ENCODE measurements at regions not wholly inside any gene's neighbourhood (a gene's known extent, or its start where the extent isn't known, plus 50 kb on each side); places are given as distances from the start of the nearest gene placed in this dataset.
A peak's percentile ranks its signal among the peaks of the same experiment; 100 is the strongest.

- no CpG with 5 or more reads among the region's 2 CpGs for WGBS, 2 donors (ENCODE audit: extremely low coverage in 2 of 2, insufficient read length in 2 of 2, insufficient replicate concordance in 1 of 2)
- Histone ChIP-seq H2BK12ac (ENCODE audit: low read length) (no peak overlapping the region), H2BK120ac (ENCODE audit: low read depth, low read length) (no peak overlapping the region), H2BK15ac (ENCODE audit: low read length) (no peak overlapping the region), H2AK5ac (ENCODE audit: low read depth, low read length) (no peak overlapping the region), H3K9ac (ENCODE audit: low read depth, low read length, poor library complexity) (no peak overlapping the region), H3K4me1 (ENCODE audit: control insufficient read depth in 2 of 2, insufficient read depth in 1 of 2, low read depth in 1 of 2, low read length in 2 of 2) (no peaks in the 10 kb centered on the region), H3K9me3 (replicated peaks in 1 of 2; ENCODE audit: control insufficient read depth in 2 of 2, insufficient read depth in 1 of 2, low read depth in 1 of 2, low read length in 2 of 2) (no peaks in the 10 kb centered on the region), H2AFZ (ENCODE audit: low read length) (peak overlapping the region; percentile 46), H4K91ac (ENCODE audit: low read depth, low read length, poor library complexity) (no peak overlapping the region), H3K4ac (ENCODE audit: low read length) (no peak overlapping the region), H3K4me3 (ENCODE audit: low read length in 2 of 2) (no peak overlapping the region), H4K8ac (ENCODE audit: low read depth, low read length) (no peak overlapping the region), H3K23ac (ENCODE audit: low read depth, low read length, poor library complexity) (no peak overlapping the region), H2BK5ac (ENCODE audit: low read length) (no peak overlapping the region), H3K14ac (ENCODE audit: low read length) (no peak overlapping the region), H3K27ac (replicated peaks; ENCODE audit: low read length) (no peak overlapping the region), H3K4me2 (ENCODE audit: insufficient read depth, low read length, poor library complexity, severe bottlenecking) (no peak overlapping the region), H3K18ac (ENCODE audit: low read length) (no peak overlapping the region), H3K36me3 (replicated peaks in 1 of 2; ENCODE audit: control insufficient read depth in 2 of 2, insufficient read depth in 2 of 2, low read length in 2 of 2) (no peaks in the 10 kb centered on the region), H3K79me1 (ENCODE audit: low read depth, low read length) (no peaks in the 10 kb centered on the region), H3K27me3 (ENCODE audit: control insufficient read depth in 3 of 3, insufficient read depth in 3 of 3, low read depth in 1 of 3, low read length in 3 of 3) (no peaks in the 10 kb centered on the region)
- DNase-seq (ENCODE audit: low spot score), result no peak
Observed at GRCh38 chr18:65435534-65435933, 315.3 kb upstream of the CDH7 start.

GRCh38 chr18:65429601-65430000, 321.2 kb upstream of the CDH7 start:
- Histone ChIP-seq H2BK15ac (ENCODE audit: low read length) (no peak overlapping the region), H3K79me1 (ENCODE audit: low read depth, low read length) (no peaks in the 10 kb centered on the region), H3K4me3 (ENCODE audit: low read length in 2 of 2) (no peak overlapping the region), H2BK5ac (ENCODE audit: low read length) (no peak overlapping the region), H3K23ac (ENCODE audit: low read depth, low read length, poor library complexity) (no peak overlapping the region), H3K14ac (ENCODE audit: low read length) (no peak overlapping the region), H3K4me2 (ENCODE audit: insufficient read depth, low read length, poor library complexity, severe bottlenecking) (no peak overlapping the region), H3K4me1 (ENCODE audit: control insufficient read depth in 2 of 2, insufficient read depth in 1 of 2, low read depth in 1 of 2, low read length in 2 of 2) (no peaks in the 10 kb centered on the region), H3K9me3 (replicated peaks in 1 of 2; ENCODE audit: control insufficient read depth in 2 of 2, insufficient read depth in 1 of 2, low read depth in 1 of 2, low read length in 2 of 2) (peaks cover 0 to 1% of the 10 kb centered on the region in 2 donors), H4K91ac (ENCODE audit: low read depth, low read length, poor library complexity) (no peak overlapping the region), H3K36me3 (replicated peaks in 1 of 2; ENCODE audit: control insufficient read depth in 2 of 2, insufficient read depth in 2 of 2, low read length in 2 of 2) (no peaks in the 10 kb centered on the region), H2AFZ (ENCODE audit: low read length) (peak overlapping the region; percentile 11), H2BK120ac (ENCODE audit: low read depth, low read length) (no peak overlapping the region), H3K27ac (replicated peaks; ENCODE audit: low read length) (no peak overlapping the region), H3K18ac (ENCODE audit: low read length) (no peak overlapping the region), H3K27me3 (ENCODE audit: control insufficient read depth in 3 of 3, insufficient read depth in 3 of 3, low read depth in 1 of 3, low read length in 3 of 3) (no peaks in the 10 kb centered on the region), H3K9ac (ENCODE audit: low read depth, low read length, poor library complexity) (no peak overlapping the region), H2BK12ac (ENCODE audit: low read length) (no peak overlapping the region), H2AK5ac (ENCODE audit: low read depth, low read length) (no peak overlapping the region), H3K4ac (ENCODE audit: low read length) (no peak overlapping the region), H4K8ac (ENCODE audit: low read depth, low read length) (no peak overlapping the region)
- no peak for DNase-seq (ENCODE audit: low spot score)
- WGBS, 2 donors (ENCODE audit: extremely low coverage in 2 of 2, insufficient read length in 2 of 2, insufficient replicate concordance in 1 of 2), result no CpG with 5 or more reads among the region's 4 CpGs

- H4K91ac ChIP-seq (ENCODE audit: low read depth, low read length, poor library complexity), result no peak overlapping the region
- peaks cover 0 to 1% of the 10 kb centered on the region in 2 donors for H3K9me3 ChIP-seq (replicated peaks in 1 of 2; ENCODE audit: control insufficient read depth in 2 of 2, insufficient read depth in 1 of 2, low read depth in 1 of 2, low read length in 2 of 2)
- H3K14ac ChIP-seq (ENCODE audit: low read length), result no peak overlapping the region
- H3K27ac ChIP-seq (replicated peaks; ENCODE audit: low read length), result no peak overlapping the region
- H3K23ac ChIP-seq (ENCODE audit: low read depth, low read length, poor library complexity), result no peak overlapping the region
- H2BK120ac ChIP-seq (ENCODE audit: low read depth, low read length), result no peak overlapping the region
- H2AFZ ChIP-seq (ENCODE audit: low read length), result no peak overlapping the region
- no peak overlapping the region for H2BK15ac ChIP-seq (ENCODE audit: low read length)
- H3K4me2 ChIP-seq (ENCODE audit: insufficient read depth, low read length, poor library complexity, severe bottlenecking), result no peak overlapping the region
- H3K36me3 ChIP-seq (replicated peaks in 1 of 2; ENCODE audit: control insufficient read depth in 2 of 2, insufficient read depth in 2 of 2, low read length in 2 of 2), result no peaks in the 10 kb centered on the region
- H2BK5ac ChIP-seq (ENCODE audit: low read length), result no peak overlapping the region
- no peaks in the 10 kb centered on the region for H3K4me1 ChIP-seq (ENCODE audit: control insufficient read depth in 2 of 2, insufficient read depth in 1 of 2, low read depth in 1 of 2, low read length in 2 of 2)
- no peak overlapping the region for H2AK5ac ChIP-seq (ENCODE audit: low read depth, low read length)
- no peak overlapping the region for H3K9ac ChIP-seq (ENCODE audit: low read depth, low read length, poor library complexity)
- no peak overlapping the region for H3K18ac ChIP-seq (ENCODE audit: low read length)
- H3K4me3 ChIP-seq (ENCODE audit: low read length in 2 of 2), result no peak overlapping the region
- H3K4ac ChIP-seq (ENCODE audit: low read length), result no peak overlapping the region
- no peak overlapping the region for H4K8ac ChIP-seq (ENCODE audit: low read depth, low read length)
- DNase-seq (ENCODE audit: low spot score), result no peak
- H2BK12ac ChIP-seq (ENCODE audit: low read length), result no peak overlapping the region
- no CpG with 5 or more reads among the region's 3 CpGs for WGBS, 2 donors (ENCODE audit: extremely low coverage in 2 of 2, insufficient read length in 2 of 2, insufficient replicate concordance in 1 of 2)
- H3K27me3 ChIP-seq (ENCODE audit: control insufficient read depth in 3 of 3, insufficient read depth in 3 of 3, low read depth in 1 of 3, low read length in 3 of 3), result no peaks in the 10 kb centered on the region
- no peaks in the 10 kb centered on the region for H3K79me1 ChIP-seq (ENCODE audit: low read depth, low read length)
Observed at GRCh38 chr18:65425366-65425765, 325.4 kb upstream of the CDH7 start.

DNA sequence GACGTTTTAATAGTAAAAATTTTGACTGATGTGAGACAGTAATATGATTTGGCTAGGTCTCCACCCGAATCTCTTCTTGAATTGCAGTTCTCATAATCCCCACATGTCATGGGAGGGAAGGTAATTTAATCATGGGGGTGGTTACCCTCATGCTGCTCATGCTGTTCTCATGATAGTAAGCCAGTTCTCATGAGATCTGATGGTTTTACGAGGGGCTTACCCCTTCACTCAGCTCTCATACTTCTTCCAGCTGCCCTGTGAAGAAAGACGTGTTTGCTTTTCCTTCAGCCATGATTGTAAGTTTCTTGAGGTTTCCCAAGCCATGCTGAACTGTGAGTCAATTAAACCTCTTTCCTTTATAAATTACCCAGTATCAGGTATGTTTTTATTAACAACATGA, 327.0 kb upstream of the CDH7 start:
- Histone ChIP-seq H2BK15ac (ENCODE audit: low read length) (no peak overlapping the region), H3K4me1 (ENCODE audit: control insufficient read depth in 2 of 2, insufficient read depth in 1 of 2, low read depth in 1 of 2, low read length in 2 of 2) (no peaks in the 10 kb centered on the region), H3K36me3 (replicated peaks in 1 of 2; ENCODE audit: control insufficient read depth in 2 of 2, insufficient read depth in 2 of 2, low read length in 2 of 2) (no peaks in the 10 kb centered on the region), H3K14ac (ENCODE audit: low read length) (no peak overlapping the region), H2AFZ (ENCODE audit: low read length) (no peak overlapping the region), H3K9me3 (replicated peaks in 1 of 2; ENCODE audit: control insufficient read depth in 2 of 2, insufficient read depth in 1 of 2, low read depth in 1 of 2, low read length in 2 of 2) (no peaks in the 10 kb centered on the region), H3K79me1 (ENCODE audit: low read depth, low read length) (no peaks in the 10 kb centered on the region), H3K18ac (ENCODE audit: low read length) (no peak overlapping the region), H3K4ac (ENCODE audit: low read length) (no peak overlapping the region), H3K4me2 (ENCODE audit: insufficient read depth, low read length, poor library complexity, severe bottlenecking) (no peak overlapping the region), H2AK5ac (ENCODE audit: low read depth, low read length) (no peak overlapping the region), H3K9ac (ENCODE audit: low read depth, low read length, poor library complexity) (no peak overlapping the region), H2BK12ac (ENCODE audit: low read length) (no peak overlapping the region), H4K91ac (ENCODE audit: low read depth, low read length, poor library complexity) (no peak overlapping the region), H2BK120ac (ENCODE audit: low read depth, low read length) (no peak overlapping the region), H2BK5ac (ENCODE audit: low read length) (no peak overlapping the region), H3K27ac (replicated peaks; ENCODE audit: low read length) (no peak overlapping the region), H3K4me3 (ENCODE audit: low read length in 2 of 2) (no peak overlapping the region), H3K27me3 (ENCODE audit: control insufficient read depth in 3 of 3, insufficient read depth in 3 of 3, low read depth in 1 of 3, low read length in 3 of 3) (no peaks in the 10 kb centered on the region), H4K8ac (ENCODE audit: low read depth, low read length) (no peak overlapping the region), H3K23ac (ENCODE audit: low read depth, low read length, poor library complexity) (no peak overlapping the region)
- DNase-seq (ENCODE audit: low spot score), result no peak
- WGBS, 2 donors (ENCODE audit: extremely low coverage in 2 of 2, insufficient read length in 2 of 2, insufficient replicate concordance in 1 of 2), result no CpG with 5 or more reads among the region's 4 CpGs
